Hypothalamus (tissue), 51 donors: ENCODE measurements at regions not wholly inside any gene's neighbourhood (a gene's known extent, or its start where the extent isn't known, plus 50 kb on each side); places are given as distances from the start of the nearest gene placed in this dataset.

ENCODE experiments used
- DNase-seq, 51 donors: peaks; one replicate each; lab custom pipeline; 2025; lab: John Stamatoyannopoulos, UW

DNA sequence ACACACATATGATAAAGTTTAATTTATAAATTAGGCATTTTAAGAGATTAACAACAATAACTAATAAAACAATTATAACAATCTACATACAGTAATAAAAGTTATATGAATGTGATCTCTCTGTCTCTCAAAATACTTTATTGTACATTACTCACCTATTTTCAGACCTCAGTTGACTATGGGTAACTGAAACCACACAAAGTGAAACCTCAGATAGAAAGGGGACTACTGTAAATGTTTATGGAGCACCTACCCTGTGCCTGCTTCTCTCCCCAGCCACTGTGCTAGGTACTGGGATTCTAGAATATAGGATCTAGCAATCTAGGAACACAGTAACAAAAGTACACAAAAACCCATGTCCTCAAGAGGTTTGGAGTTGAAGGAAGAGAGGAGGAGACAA is 63.4 kb upstream of the BTN3A2 start:
- DNase-seq: no peak

DNA sequence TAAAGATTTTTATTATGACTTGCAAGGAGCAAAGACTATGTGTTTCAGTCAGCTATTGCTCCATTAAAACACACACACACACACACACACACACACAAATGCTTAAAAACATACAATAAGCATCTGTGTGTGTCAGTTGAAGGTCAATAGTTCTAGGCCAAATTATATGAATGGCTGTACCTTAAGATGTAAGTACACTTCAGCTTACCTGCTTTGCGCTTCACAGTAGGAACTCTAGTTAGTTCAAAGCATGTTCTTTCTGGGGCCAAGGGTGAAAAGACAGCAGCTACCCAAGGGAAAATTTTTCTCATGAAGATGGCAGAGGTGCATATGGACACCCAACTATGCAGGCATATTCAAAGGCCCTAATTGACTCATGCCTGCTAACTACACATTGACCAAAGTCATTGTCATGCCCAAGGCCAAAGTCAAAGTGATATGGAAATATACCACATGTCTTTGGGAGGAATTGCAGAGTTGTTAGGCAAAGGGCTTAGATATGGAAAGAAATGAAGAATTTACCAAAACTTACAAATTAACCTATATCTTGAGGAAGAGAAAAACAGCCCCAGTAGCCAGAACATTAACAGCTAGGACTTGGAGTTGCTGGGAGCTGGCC is 61.9 kb upstream of the BTN3A2 start:
- DNase-seq: no peak

DNA sequence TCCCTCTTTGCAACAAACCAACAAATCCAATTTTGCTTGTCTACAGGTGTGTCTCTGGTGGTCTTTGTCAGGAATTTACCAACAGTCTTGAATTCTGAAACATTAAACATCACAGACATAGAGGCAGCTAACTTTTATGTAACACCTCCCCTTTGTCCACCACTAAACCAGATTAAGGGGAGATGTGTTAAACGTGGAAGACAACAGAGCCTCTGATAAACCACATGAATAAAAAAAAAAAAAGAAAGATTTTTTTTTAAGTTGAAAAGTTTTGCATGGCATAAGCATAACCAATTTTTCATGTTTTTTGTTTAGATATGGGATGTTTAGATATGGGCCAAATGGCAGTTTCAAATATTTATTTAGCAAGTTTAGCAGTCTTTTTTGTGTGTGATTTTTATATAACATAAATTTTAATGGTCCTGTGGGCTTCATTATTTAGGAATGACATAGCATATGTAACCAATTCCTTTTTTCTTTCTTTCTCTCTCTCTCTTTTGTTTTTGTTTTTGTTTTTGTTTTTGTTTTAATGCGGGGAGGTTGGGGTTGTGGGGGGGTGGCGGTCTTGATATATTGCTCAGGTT is 60.7 kb upstream of the BTN3A2 start:
- DNase-seq: no peak

DNA sequence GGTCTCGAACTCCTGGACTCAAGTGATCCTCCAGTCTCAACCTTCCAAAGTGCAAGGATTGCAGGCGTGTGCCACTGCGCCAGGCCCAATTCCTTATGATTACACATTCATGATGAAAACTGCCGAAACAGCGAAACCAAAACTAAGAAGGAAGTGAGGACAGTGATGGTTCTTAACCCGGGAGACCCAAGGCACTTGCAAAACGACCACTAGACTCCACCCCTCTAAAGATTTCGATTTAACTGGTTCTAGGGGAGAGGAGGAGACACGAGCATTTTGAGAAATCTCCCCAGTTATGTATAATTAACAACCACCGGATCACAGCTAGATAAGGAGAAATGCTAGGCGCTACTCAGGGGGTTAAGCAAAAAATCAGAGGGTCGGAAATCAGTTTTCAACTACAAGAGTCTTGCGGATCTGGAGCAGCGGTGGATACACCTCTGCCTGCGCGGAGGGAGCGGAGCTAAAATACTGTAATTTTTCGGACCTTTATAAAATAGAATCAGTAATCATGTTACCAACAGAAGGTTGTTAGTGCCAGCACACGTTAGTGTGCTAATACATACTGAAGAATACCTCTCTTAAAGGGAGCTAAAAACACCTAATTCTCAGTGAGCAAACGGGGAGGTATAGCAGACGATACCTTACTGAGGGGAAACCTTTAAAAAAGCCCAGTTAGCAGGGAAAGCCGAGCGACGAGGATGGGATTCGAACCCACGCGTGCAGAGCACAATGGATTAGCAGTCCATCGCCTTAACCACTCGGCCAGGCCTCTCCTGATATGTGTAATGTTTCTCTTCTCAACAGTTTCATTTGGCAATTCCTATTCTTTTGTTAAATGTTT is 60.0 kb upstream of the BTN3A2 start:
- peak in 31 of 51 donors; percentile 12 to 82 (median 45) for DNase-seq

DNA sequence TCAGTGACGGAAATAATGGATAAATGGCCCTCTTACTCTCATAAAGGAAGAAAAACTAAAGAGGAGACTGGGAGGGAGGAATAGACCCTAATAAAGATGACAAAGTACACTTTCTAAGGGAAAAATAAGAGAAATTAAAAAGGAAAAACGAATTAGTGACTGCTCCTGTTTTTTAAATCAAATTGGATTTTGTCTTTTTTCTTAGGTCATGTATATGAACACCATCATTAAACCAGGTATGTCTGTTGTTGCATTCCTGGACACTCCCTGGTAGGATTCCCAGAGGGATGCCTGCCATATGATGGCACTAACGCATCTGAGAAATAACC is 59.4 kb upstream of the BTN3A2 start:
- DNase-seq: peak in 1 of 51 donors; percentile 3

DNA sequence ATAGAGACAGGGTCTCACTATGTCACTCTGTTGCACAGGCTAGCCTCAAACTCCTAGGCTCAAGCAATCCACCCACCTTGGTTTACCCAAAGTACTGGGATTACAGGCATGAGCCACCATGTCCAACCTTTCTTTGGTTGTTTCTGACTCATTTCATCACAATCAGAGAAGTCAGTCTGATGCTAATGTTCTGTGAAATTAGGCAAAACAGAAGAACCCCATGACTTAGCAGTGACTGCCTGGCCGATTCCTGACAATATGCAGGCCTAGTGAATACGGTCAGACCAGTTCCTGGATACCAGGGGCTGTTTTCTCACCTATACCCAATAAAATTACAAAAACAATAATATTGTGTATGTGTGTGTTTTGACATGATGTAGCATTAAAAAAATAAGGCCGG is 58.8 kb upstream of the BTN3A2 start:
- DNase-seq: no peak

DNA sequence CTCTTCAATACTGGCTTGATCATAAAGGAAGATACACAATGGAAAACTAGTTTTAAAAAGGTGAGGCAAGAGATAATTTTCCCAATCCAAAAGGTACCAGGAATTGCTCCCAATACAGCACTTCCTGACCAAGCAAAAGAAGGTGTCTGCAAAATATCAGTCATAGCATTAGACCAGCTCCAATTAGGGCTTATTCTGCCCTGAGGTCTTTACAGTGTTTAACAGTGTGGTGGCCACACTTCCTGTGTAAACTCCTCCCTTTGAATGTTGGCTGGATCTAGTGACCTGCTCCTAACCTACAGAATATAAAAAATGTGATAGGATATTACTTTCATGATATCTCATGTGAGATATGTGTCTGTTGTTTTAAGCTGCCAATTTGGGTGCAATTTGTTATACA is 57.1 kb upstream of the BTN3A2 start:
- DNase-seq: no peak

DNA sequence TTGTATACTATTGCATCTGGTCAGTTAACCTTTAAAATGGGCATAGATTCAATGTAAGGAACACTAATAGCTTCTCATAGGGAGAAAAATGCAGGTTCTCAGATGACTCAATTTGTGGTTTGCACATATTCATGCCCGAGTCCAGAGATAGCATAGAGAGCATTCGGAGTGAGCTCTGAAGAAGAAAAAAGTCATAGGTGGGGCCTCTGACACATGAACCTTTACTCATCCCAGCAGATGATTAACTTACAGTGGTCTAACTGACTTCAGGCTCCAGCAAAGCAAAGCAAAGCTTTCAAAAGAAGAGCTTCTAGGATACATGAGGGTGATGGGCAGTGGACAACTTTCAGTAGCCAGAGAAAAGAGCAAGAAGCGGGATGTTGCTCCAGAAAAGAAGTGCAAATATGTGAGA is 55.3 kb upstream of the BTN3A2 start:
- DNase-seq: no peak

DNA sequence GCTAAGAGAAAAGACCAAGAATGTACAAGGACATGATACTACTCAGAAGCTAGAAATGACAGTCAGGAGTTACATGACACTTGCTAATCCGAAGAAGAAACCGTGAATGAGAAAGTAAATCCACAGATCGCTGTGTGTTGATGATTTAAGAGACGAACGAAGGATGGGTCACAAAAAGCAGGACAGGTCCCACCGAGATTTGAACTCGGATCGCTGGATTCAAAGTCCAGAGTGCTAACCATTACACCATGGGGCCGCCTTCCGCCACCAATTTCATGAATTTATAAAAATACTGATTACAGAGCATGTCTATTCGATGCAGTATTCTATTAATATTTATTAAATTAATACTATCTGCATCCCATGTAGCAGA is 54.0 kb upstream of the BTN3A2 start:
- peak in 17 of 51 donors; percentile 4 to 59 (median 21) for DNase-seq

DNA sequence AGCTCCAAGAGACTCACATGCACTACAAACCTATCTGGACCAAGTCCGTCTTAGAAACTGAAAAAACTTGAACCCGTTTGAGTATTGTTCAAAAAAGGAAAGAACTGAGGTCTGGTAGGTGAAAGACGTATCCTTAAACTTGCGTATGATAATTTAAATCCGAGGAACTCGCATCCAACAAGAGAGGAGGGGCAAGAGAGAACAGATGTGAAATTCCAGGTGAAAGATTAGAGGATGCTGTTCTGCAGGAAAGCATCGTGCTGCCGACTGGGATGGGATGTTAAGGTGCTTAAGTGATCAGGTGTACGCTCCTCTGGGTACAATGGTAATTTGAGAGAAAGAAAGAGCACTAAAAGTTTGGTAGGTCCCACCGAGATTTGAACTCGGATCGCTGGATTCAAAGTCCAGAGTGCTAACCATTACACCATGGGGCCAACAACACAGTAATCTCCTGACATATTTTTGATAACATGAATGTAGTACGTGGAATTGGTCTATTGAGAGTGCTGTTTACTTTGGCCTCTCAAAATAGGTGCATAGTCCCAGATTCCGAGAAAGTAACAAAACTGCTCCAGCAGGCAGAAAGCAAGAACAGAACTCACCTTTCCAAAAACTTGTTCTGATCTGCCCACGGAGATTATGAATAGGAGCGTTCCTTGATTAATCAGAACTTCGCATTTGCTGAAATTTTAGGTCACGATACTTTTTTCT is 53.5 kb upstream of the BTN3A2 start:
- DNase-seq: peak in 15 of 51 donors; percentile 5 to 70 (median 20)

DNA sequence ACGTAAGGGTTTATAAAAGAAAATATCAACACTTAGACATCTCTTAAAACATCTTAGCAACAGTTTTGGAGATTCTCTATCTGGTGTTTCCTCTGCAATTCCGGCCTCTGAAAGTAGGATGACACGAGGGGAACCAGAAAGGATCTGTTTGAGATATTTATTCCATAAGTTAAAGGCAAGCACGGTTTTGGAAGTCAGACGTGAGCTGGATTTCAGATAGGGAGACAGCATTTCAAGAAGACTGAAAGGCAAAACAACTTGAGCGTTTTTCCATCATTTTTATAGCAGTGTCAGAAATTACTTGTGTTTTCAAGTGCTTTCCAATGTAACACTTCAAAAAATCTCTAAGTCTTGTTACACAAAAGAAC is 52.9 kb upstream of the BTN3A2 start:
- DNase-seq: peak in 2 of 51 donors; percentile 56 to 64

DNA sequence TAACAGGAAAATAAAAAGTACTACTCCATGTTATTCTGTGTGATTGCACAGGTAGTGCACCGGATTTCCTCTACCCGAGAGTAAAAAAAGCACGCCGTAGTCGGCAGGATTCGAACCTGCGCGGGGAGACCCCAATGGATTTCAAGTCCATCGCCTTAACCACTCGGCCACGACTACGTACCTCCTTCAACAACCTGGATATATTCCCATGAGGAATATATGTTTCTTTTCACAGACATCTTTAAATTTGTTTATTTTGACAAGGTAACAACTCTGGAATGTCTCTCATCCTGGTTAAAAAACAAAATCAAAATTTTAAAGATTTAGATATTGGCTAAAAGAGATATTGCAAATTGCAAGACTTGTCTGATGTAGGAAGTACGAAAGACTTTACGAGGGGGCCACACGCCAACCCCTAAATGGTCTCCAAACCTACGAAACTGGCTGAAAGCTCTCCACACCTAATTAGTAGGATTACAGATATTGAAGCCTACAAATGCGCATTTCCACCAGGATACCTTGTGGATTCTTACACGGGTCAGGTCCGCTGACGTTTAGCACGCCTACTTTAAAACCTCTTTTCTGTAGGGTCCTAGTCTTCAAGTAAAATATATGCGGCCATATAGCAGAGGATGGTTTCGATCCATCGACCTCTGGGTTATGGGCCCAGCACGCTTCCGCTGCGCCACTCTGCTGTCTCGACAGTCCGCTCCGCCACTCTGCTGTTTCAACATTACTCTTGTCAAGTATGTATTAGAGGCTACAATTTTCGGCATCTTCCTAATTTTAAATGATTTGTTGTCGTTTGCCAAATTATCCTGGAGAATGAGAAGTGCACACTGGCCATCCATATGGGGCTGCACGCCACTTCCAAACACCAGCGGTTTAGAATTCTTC is 52.2 kb upstream of the BTN3A2 start:
- DNase-seq: peak; percentile 6 to 85 (median 58)
